Erythroblast (primary cell): ENCODE measurements at regions not wholly inside any gene's neighbourhood (a gene's known extent, or its start where the extent isn't known, plus 50 kb on each side); places are given as distances from the start of the nearest gene placed in this dataset.
A peak's percentile ranks its signal among the peaks of the same experiment; 100 is the strongest.

Experiments used
- DNase-seq, 2 experiments: peaks; one replicate each; lab custom pipeline; 2025; lab: John Stamatoyannopoulos, UW
- GATA1 ChIP-seq: IDR thresholded peaks from 2 replicates; pipeline ENCODE4 v1.6.1; 2011; ENCODE audit warnings: low read depth, mild to moderate bottlenecking, control low read depth, low read length, moderate library complexity
- POLR2A ChIP-seq: IDR thresholded peaks from 2 replicates; pipeline ENCODE4 v1.6.1; 2011; ENCODE audit warnings: mild to moderate bottlenecking, low read length

DNA sequence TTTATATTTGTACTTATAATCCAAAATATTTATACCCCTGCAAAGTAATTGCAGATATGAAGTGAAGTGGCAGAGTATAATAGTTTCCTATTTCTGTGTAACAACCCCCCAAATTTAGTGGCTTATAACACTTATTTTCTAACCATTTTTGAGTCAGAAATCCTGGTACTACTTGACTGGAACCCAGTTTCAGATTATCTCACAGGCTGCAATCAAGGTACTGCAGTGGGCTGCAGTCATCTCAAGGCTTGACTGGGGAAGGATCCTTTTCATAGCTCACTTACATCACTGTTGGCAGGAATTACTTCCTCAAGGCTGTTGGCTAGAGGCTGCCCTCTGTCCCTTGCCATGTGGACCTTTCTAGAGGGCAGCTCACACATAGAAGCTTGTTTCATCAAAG, 558.2 kb upstream of the PKDCC start:
- TF ChIP-seq POLR2A (no peak), GATA1 (no peak)

DNA sequence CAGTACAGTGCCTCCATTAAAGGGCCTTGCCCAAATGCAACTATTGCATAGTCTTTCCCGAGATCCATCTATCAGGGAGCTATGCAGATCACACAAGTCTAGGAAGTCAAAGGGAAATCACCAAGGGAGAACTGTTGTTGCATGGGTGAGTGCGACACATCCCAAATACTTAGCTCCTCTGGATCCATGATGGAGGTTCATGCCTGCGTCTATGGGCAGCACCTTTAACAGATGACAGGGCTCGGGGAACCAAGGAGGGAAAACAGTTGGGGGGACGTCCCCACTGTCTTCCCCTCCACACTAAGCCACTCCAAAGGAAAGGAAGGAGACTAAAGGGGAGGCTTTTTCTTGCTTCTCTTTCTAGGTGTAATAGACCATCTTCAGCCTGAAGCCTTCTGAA, 552.8 kb upstream of the PKDCC start:
- TF ChIP-seq POLR2A (no peak), GATA1 (no peak)
- DNase-seq: no peak

More for the DNA sequence above, 558.2 kb upstream of the PKDCC start:
- no peak for DNase-seq

DNA sequence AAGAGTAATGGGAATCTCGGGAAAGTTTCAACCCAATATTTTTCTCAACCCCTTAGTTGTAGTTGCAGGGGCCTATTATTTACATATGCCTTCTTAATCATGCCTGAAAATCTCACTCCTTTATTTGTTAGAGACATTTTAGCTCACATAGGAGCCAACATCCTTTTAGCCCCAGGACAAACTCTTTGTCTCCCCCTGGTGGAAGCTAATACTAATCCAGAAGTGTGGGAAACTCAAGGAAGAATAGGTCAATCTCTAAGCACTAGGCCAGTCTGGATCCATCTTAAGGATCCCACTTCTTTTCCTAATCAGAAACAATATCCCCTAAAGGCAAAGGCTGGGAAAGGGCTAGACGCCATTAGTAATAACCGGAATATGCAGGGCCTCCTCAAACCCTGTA, 550.9 kb upstream of the PKDCC start:
- peak in 1 of 2 experiments; percentile 15 for DNase-seq
- TF ChIP-seq POLR2A (no peak), GATA1 (no peak)

DNA sequence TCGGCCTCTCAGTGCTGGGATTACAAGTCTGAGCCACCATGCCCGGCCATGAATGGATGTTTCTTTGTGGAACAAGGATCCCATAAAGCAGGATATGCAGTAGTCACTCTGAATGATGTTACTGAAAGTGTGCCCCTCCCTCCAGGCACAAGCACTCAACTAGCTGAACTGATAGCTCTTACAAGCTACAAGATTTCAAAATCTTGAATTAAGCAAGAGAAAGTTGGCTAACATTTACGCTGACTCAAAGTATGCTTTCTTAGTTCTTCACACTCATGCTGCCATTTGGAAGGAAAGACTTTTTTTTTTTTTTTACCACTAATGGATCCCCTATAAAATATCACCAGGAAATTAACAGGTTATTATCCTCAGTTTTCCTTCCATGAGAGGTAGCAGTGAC, 549.0 kb upstream of the PKDCC start:
- no peak for DNase-seq
- TF ChIP-seq POLR2A (no peak), GATA1 (no peak)

GRCh38 chr2:41500895-41501294, 546.9 kb upstream of the PKDCC start:
- TF ChIP-seq GATA1 (no peak), POLR2A (no peak)
- no peak for DNase-seq

- TF ChIP-seq GATA1: no peak
- TF ChIP-seq POLR2A: no peak
- DNase-seq: no peak
Observed at GRCh38 chr2:41502752-41503151, 545.1 kb upstream of the PKDCC start.

DNA sequence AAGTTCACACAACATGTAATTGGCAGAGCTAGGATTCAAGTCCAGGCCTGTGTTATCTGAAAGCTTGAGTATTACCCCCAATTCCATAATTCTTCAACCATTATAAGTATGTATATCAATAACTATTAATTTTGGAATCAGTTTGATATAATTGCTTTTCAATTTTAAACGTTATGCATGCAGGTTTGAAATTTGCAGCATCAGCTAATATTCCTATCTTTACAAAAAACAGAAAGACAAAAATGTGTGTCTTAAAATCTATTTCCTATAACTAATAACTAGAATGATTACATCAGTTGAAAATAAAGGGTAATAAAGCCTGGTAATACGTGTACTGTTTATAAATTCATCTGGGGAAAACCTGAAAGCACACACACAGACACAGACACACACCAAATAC, 543.3 kb upstream of the PKDCC start:
- TF ChIP-seq GATA1 (no peak), POLR2A (no peak)
- DNase-seq: no peak

DNA sequence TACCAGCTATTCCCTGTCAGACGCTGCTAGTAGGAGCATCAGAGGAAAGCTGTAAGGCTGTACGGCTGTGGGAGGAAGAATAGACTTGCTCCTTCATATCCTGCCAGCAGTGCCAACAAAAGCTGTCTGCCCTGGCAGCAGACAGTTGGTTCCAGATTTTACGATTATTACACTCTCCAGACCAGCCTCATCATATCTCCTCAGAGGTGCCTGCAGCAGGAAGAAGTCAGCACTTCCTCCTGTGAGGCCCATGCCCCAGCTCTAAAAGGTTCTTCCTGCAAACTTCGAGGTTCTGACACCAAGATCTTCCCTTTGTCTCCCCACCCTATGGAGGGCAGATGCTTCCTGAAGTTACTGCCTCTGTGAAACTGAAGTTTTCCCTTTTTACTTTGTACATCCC, 537.7 kb upstream of the PKDCC start:
- DNase-seq: no peak
- TF ChIP-seq GATA1: no peak

DNA sequence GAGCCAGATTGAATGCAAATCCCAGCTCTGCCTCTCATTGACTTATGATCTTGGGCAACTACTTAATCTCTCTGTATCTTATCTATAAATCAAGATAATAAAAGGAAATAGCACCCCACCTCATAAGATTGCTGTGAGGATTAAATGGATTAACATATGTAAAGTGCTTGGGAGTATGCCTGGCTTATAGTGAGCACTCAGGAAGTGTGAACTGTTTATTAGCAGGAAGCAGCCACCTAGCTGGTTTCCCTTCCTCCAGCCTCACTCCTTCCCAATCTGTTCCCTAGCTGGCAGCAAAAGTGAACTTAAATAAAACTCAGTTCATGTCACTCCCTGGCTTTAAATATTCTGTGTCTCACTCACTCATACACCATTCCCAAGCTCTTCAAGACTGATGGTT, 526.6 kb upstream of the PKDCC start:
- DNase-seq: no peak
- no peak for TF ChIP-seq POLR2A
- no peak for TF ChIP-seq GATA1

- no peak for TF ChIP-seq POLR2A
- no peak for TF ChIP-seq GATA1
- DNase-seq: no peak
Observed at GRCh38 chr2:41527525-41528323, 520.1 kb upstream of the PKDCC start.

GRCh38 chr2:41535575-41535974, 512.2 kb upstream of the PKDCC start:
- TF ChIP-seq POLR2A (no peak), GATA1 (no peak)
- no peak for DNase-seq

DNA sequence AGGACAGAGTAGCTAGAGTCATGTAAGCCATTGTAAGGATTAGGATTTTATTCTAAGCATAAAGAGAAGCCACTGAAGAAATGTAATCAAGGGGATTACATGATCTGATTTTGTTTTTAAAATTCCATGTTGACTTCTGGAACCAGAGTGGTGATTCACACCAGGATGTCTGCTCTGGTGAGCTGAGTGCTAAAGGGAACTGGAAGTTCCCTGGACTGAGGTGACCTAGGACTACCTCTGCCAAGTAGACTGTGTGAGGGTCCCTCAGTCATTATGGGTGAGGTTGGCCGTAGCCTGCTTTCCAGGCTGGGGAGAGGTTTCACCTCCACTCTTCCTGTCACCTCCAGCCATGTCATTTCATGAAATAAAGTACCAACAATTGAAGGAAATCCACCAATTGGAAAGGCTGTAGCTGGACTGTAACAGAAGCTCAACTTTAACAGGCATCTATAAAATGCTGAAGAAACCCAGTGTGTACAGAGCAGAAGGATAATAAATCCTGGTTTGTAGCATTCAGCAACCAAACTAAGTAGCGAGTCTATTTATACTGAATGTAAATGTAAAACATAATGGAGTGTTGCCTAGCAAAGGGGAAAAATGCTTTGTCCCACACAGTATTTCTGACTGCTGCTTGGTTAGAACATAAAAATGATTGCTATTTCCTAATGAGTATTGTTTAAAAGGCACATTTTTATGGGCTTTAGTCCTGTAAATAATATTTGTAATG, 507.4 kb upstream of the PKDCC start:
- DNase-seq: no peak
- TF ChIP-seq POLR2A (no peak), GATA1 (no peak)

- TF ChIP-seq GATA1: no peak
- no peak for TF ChIP-seq POLR2A
- DNase-seq: no peak
Observed at GRCh38 chr2:41543726-41544125, 504.1 kb upstream of the PKDCC start.

DNA sequence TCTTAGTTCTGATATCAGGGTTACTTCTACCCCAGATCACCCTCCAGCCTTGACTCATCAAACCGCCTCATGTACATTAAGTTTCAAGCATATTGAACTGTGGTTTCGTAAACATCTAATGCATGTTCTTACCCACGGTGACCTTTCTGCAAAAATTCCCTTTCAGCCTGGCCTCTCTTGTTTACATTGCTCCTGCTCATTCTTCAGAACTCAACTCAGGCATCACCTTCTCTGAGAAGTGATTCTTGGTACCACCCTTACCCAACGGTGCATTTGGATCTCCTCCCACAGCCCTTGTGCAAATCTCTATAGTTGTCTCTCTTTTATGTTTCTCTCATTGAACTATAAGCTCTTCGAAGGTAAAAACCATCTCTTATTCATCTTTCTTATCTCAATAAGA, 503.1 kb upstream of the PKDCC start:
- DNase-seq: no peak

DNA sequence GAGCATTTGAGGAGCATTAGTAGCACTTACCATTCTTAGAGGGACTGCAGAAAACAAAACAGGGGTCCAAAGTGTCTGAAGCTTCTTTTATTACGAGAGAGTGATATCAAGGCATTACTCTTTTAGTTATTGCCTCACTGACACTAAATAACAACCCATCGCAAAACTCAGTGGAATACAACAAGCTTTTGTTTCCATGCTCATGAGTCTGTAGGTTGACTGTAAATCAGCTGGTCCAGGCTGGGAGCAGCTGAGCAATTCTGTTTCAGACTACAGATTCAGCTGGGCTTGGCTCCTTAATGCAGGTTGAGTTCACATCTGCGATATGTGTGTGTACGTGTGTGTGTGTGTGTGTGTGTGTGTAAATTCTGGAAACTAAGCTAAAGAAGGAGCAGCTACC, 501.8 kb upstream of the PKDCC start:
- TF ChIP-seq POLR2A (no peak), GATA1 (no peak)
- DNase-seq: no peak

More for the DNA sequence above, 503.1 kb upstream of the PKDCC start:
- TF ChIP-seq POLR2A: no peak
- TF ChIP-seq GATA1: no peak

- no peak for DNase-seq
- TF ChIP-seq GATA1 (no peak), POLR2A (no peak)
Observed at GRCh38 chr2:41568648-41569047, 479.2 kb upstream of the PKDCC start.
